ENCODE measurements at regions not wholly inside any gene's neighbourhood (a gene's known extent, or its start where the extent isn't known, plus 50 kb on each side); places are given as distances from the start of the nearest gene placed in this dataset.
A peak's percentile ranks its signal among the peaks of the same experiment; 100 is the strongest.

DNA sequence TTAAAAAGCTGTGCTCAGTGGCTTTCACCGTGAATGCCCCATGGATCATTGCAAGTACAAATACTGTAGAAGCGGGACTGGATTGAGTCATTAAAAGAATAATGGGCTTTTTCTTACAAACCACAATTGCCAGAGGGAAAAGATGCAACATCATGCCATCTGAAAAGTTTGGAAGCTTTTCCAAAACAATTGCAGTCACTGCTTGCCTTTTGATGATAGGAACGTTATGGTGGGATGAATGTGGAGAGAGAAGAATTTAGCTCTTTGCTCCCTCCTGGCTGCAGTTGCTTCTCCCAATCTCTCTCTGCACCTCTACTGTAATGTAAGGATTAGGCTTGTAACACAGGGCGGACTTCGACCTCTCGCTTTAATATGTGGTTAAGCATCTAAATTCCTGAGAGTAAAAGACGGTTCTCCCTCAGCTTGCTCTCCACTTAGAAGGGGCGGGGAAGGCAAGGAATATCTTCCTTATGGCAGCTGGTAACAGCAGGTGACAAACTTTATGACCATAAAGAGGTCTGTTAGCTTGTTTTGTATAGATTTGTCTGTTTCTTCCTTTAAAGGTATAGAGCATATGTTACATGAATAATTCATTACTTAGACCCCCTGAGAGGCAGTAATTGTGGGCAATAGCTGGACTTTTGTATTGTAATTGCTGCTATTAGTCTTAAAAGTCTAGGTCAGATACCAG, 376.1 kb downstream of the UTRN start (continued):
- TF ChIP-seq, protein P1, sequence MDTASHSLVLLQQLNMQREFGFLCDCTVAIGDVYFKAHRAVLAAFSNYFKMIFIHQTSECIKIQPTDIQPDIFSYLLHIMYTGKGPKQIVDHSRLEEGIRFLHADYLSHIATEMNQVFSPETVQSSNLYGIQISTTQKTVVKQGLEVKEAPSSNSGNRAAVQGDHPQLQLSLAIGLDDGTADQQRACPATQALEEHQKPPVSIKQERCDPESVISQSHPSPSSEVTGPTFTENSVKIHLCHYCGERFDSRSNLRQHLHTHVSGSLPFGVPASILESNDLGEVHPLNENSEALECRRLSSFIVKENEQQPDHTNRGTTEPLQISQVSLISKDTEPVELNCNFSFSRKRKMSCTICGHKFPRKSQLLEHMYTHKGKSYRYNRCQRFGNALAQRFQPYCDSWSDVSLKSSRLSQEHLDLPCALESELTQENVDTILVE (CRISPR knock-in tag; IDR thresholded peaks at IDR 0.05), result 0 out of 2 replicates have a peak, but pooled peaks have one; percentile 19
- no peak for TF ChIP-seq ZNF883 (CRISPR knock-in tag; IDR thresholded peaks at IDR 0.05; ENCODE audit: not compliant biosample characterization)
- no peak for TF ChIP-seq NR3C1 (CRISPR knock-in tag; IDR thresholded peaks at IDR 0.05)
- 0 out of 2 replicates have a peak, but pooled peaks have one; percentile 14 for TF ChIP-seq MIER2 (CRISPR knock-in tag; IDR thresholded peaks at IDR 0.05)
- TF ChIP-seq, protein P2, sequence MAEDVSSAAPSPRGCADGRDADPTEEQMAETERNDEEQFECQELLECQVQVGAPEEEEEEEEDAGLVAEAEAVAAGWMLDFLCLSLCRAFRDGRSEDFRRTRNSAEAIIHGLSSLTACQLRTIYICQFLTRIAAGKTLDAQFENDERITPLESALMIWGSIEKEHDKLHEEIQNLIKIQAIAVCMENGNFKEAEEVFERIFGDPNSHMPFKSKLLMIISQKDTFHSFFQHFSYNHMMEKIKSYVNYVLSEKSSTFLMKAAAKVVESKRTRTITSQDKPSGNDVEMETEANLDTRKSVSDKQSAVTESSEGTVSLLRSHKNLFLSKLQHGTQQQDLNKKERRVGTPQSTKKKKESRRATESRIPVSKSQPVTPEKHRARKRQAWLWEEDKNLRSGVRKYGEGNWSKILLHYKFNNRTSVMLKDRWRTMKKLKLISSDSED (CRISPR knock-in tag; IDR thresholded peaks at IDR 0.05), result no peak
- TF ChIP-seq ZNF616 (CRISPR knock-in tag; IDR thresholded peaks at IDR 0.05; ENCODE audit: low read depth), result no peak
- no peak for TF ChIP-seq MXD3 (CRISPR knock-in tag; IDR thresholded peaks at IDR 0.05)
- no peak for TF ChIP-seq ZNF136 (CRISPR knock-in tag; IDR thresholded peaks at IDR 0.05; ENCODE audit: low read depth)
- no peak for TF ChIP-seq SOX13 (IDR thresholded peaks at IDR 0.05)
- peak in 1 of 2 experiments; percentile 70; a peak in 2 of 4 replicates for TF ChIP-seq SOX13 (CRISPR knock-in tag; conservative IDR thresholded peaks at IDR 0.05 in 1 of 2, IDR thresholded peaks at IDR 0.05 in 1 of 2)
- no peak for TF ChIP-seq ZFP36L2 (CRISPR knock-in tag; IDR thresholded peaks at IDR 0.05)
- TF ChIP-seq ZIK1 (CRISPR knock-in tag; IDR thresholded peaks at IDR 0.05; ENCODE audit: borderline replicate concordance, low read depth), result no peak
- TF ChIP-seq SMAD3 (CRISPR knock-in tag; IDR thresholded peaks at IDR 0.05), result peak; percentile 31; the same call in 1 of the 2 replicates
- TF ChIP-seq ZNF615 (CRISPR knock-in tag; IDR thresholded peaks at IDR 0.05; ENCODE audit: borderline replicate concordance), result no peak
- TF ChIP-seq, protein P3, sequence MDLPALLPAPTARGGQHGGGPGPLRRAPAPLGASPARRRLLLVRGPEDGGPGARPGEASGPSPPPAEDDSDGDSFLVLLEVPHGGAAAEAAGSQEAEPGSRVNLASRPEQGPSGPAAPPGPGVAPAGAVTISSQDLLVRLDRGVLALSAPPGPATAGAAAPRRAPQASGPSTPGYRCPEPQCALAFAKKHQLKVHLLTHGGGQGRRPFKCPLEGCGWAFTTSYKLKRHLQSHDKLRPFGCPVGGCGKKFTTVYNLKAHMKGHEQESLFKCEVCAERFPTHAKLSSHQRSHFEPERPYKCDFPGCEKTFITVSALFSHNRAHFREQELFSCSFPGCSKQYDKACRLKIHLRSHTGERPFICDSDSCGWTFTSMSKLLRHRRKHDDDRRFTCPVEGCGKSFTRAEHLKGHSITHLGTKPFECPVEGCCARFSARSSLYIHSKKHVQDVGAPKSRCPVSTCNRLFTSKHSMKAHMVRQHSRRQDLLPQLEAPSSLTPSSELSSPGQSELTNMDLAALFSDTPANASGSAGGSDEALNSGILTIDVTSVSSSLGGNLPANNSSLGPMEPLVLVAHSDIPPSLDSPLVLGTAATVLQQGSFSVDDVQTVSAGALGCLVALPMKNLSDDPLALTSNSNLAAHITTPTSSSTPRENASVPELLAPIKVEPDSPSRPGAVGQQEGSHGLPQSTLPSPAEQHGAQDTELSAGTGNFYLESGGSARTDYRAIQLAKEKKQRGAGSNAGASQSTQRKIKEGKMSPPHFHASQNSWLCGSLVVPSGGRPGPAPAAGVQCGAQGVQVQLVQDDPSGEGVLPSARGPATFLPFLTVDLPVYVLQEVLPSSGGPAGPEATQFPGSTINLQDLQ (CRISPR knock-in tag; IDR thresholded peaks at IDR 0.05), result no peak
- TF ChIP-seq ZFP90 (CRISPR knock-in tag; IDR thresholded peaks at IDR 0.05; ENCODE audit: borderline replicate concordance), result no peak
- no peak for TF ChIP-seq ZNF83 (CRISPR knock-in tag; IDR thresholded peaks at IDR 0.05; ENCODE audit: borderline replicate concordance)
- TF ChIP-seq ZNF331 (CRISPR knock-in tag; IDR thresholded peaks at IDR 0.05), result peak; percentile 57; the same call in 1 of the 2 replicates
- TF ChIP-seq ZNF776 (CRISPR knock-in tag; IDR thresholded peaks at IDR 0.05), result no peak
- TF ChIP-seq ZBTB42 (CRISPR knock-in tag; IDR thresholded peaks at IDR 0.05), result no peak
- TF ChIP-seq, protein P4, sequence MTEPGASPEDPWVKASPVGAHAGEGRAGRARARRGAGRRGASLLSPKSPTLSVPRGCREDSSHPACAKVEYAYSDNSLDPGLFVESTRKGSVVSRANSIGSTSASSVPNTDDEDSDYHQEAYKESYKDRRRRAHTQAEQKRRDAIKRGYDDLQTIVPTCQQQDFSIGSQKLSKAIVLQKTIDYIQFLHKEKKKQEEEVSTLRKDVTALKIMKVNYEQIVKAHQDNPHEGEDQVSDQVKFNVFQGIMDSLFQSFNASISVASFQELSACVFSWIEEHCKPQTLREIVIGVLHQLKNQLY (CRISPR knock-in tag; IDR thresholded peaks at IDR 0.05), result no peak
- TF ChIP-seq STAT5B (CRISPR knock-in tag; IDR thresholded peaks at IDR 0.05), result no peak
- TF ChIP-seq LCORL (IDR thresholded peaks at IDR 0.05), result peak; percentile 31; the same call in 1 of the 2 replicates
- TF ChIP-seq LCORL (CRISPR knock-in tag; IDR thresholded peaks at IDR 0.05), result peak; percentile 90
- no peak for TF ChIP-seq DRAP1 (CRISPR knock-in tag; IDR thresholded peaks at IDR 0.05)

All from HepG2 (cell line).